GM12872 (cell line): ENCODE measurements at regions not wholly inside any gene's neighbourhood (a gene's known extent, or its start where the extent isn't known, plus 50 kb on each side); places are given as distances from the start of the nearest gene placed in this dataset.

Experiments used
- CTCF ChIP-seq: IDR thresholded peaks from 3 replicates; pipeline ENCODE4 v1.5.1; 2011; ENCODE audit warnings: low read depth, mild to moderate bottlenecking, low read length, moderate library complexity; ENCODE audit not compliant: insufficient read depth

DNA sequence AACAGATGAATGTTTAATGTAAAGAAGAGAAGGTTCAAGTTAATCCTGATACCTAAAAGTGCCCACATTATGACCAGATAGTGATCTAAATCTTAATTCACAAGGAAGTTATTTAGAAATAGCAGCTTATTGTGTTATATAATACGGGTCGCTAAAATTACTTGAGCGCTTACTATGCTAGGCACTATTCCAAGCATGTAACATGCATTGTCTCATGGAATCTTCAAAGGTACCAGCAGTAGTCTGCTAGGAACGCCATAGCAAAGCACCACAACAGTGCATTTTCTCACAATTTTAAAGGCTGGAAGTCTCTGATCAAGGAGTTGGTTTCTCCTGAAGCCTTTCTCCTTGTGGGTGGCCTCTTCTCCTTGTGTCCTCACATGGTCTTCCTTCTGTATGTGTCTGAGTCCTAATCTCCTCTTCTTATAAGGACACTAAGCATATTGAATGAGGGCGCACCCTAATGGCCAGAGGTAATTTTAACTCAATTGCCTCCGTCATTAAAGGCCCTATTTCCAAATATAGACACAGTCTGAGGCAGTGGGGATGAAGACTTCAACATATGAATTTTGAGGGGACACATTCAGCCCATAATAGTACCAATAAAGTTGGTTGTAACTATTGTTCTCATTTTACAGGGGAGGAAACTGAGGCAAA lies 118.4 kb downstream of the LRRC30 start:
- TF ChIP-seq CTCF: no peak

DNA sequence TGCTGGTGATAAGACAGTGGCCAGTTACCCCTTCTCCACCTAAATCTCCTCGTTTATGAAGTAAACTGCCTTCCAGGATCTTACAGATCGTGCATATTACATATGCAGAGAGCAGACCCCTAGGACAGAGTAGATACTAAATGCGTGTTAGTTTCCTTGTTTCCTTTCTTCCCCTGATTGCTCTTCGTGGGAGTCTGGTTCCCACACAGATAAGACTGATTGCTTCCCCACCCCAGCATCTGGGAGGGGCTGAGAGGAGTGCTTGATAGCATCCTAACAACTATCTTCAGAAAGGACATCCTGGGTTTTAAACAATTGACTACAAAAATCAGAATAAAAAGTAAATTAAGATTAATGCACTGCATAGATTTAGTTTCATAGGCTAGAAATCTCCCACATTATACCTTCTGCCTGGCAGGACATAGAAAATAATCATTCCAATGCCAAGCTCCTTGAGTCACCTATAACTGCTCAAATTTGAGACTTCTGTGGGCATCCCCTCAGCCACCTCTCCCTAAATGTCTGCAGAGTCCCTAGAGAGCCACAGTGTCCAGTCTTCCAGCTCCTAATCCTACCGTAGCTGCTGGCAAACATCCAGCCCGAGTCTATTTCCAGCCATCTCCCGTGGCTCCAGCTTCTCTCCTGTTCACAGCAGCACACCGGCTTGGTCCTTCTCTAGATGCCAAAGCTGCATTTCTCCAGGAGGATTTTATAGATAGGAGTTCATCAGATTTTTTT lies 128.3 kb downstream of the LRRC30 start:
- TF ChIP-seq CTCF: no peak

- TF ChIP-seq CTCF: no peak
Observed at GRCh38 chr18:7360606-7361170, 129.8 kb downstream of the LRRC30 start.

DNA sequence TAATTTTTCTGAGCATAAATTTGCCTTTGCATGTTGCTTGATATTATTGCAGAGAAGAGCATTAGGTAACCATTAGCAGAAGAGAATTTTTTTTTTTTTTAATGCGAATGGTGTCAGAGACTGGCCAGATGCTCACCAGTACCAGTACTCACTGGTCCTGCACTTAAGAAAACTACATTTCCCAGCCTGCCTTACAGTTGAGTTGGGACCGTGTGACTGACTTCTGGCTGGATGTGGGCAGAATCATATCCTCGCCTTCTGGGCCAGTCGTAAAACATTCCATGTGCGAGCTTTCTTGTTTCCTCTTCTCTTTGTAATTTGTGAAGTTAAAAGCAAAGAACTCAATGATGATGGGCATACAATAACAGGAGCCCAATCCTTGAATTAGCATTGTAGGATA lies 132.4 kb downstream of the LRRC30 start:
- TF ChIP-seq CTCF: no peak

- no peak for TF ChIP-seq CTCF
Observed at GRCh38 chr18:7366597-7366996, 135.7 kb downstream of the LRRC30 start.

DNA sequence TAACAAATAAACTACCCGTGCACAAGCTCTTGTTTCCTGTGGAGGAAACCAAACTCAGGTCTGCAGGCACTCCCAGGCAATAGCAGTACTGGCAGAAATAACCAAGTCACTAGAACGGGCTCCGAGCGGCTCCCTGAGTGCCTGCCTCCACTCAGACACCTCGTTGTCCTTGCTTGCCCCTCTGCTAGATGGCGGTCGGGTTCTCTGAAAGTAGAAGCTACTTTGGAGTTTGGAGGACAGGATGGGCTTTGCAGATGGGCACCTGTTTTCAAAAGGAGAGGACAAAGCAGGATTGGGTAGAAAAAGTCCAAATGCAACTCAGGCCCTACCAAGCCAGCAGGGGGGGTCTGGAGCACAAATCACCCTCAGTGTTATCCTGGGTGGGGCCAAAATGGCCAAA lies 136.4 kb downstream of the LRRC30 start:
- no peak for TF ChIP-seq CTCF

DNA sequence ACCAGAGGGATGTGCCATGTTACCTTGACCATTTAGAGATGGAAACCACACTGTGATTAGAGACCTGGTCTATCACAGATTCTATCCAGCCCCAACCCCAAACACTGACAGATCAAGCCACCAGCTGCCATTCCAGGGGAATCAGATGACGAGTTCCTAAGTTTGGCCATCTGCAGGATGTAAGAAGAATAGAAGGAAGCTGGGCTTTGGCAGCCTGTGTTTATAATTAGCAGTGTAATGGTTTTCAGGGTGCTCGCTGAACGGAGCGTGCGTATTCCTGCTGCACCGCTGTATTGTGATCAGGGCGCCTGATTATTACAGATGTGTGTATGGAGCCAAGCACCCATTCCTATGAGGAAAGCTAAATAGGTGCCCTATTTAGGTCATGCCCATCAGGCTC lies 138.1 kb downstream of the LRRC30 start:
- no peak for TF ChIP-seq CTCF
